Pancreas (tissue), 10 donors: ENCODE measurements at regions not wholly inside any gene's neighbourhood (a gene's known extent, or its start where the extent isn't known, plus 50 kb on each side); places are given as distances from the start of the nearest gene placed in this dataset.

Experiments used
- ATAC-seq, 4 donors: fragments of 200-7000 bp; cut with Tn5 transposase; one replicate each; pipeline versions ENCODE4 v1.8.0 to v1.9.1; 2020; ENCODE audit warnings: mild to moderate bottlenecking in 4 of 4, moderate library complexity in 4 of 4
- DNase-seq, 6 donors: peaks; one replicate each; pipeline ENCODE4 v3.0.0-alpha.2; 2020
- FAIRE-seq: peaks from 2 replicates; lab custom pipeline; 2012; peaks lifted over from hg19 to GRCh38; lab: Jason Lieb, UNC
- H3K27ac ChIP-seq, 4 donors: fragments of 200-600 bp; sonication (generic); 1 replicate in 3 of 4; 2 replicates in 1 of 4; pipeline versions ENCODE4 v1.5.0 to v1.8.0; 2020
- H3K27me3 ChIP-seq, 4 donors: fragments of 200-600 bp; one replicate each; pipeline ENCODE4 v1.8.0; 2021
- H3K36me3 ChIP-seq, 3 donors: fragments of 200-600 bp; sonication (generic) in 1 of 3; one replicate each; pipeline versions ENCODE4 v1.5.0 to v1.8.0; 2020 to 2021
- H3K4me1 ChIP-seq, 3 donors: fragments of 200-600 bp; one replicate each; pipeline ENCODE4 v1.8.0; 2021
- H3K4me3 ChIP-seq, 4 donors: fragments of 200-600 bp; sonication (generic) in 2 of 4; one replicate each; pipeline versions ENCODE4 v1.5.0 to v1.8.0; 2020 to 2021
- H3K9me3 ChIP-seq, 4 donors: fragments of 200-600 bp; one replicate each; pipeline ENCODE4 v1.8.0; 2021
- WGBS, 2 donors: extraction: QIAGEN DNeasy Blood & Tissue Kit; methylation state at CpG; one replicate each; pipeline ENCODE4 v1.1.7; 2013; 5-methylcytosine and 5-hydroxymethylcytosine counted together
- intact Hi-C, 3 donors: fragments of 100-400 bp; cut with DNase I; formaldehyde crosslinking; loops; one replicate each; pipeline versions ENCODE4 v1.11.1 to v1.14.2; 2022
- TF ChIP-seq, protein P1 (sequence below), 4 donors: fragments of 200-600 bp; sonication (generic) in 3 of 4; IDR thresholded peaks; one replicate each; pipeline versions ENCODE4 v1.5.0 to v1.8.0; 2021; ENCODE audit warnings: antibody characterized with exemption in 4 of 4
- donor health status: healthy with polysubstance abuse.
- donor health status: DM: no; HTN: no; CAD: no; lungs with moderate emphysema.
- donor health status: DM: no; HTN: no; CAD: no.
- donor health status: control.
- donor health status: control.
- donor health status: Bipolar disorder and iron deficiency.
- donor health status: DM: yes; HTN: yes; CAD: no.
- donor health status: DM: no; HTN: no; CAD: no.
- donor health status: DM: no; HTN: no; CAD: no.
- donor health status: DM: yes; HTN: yes; CAD: no.

DNA sequence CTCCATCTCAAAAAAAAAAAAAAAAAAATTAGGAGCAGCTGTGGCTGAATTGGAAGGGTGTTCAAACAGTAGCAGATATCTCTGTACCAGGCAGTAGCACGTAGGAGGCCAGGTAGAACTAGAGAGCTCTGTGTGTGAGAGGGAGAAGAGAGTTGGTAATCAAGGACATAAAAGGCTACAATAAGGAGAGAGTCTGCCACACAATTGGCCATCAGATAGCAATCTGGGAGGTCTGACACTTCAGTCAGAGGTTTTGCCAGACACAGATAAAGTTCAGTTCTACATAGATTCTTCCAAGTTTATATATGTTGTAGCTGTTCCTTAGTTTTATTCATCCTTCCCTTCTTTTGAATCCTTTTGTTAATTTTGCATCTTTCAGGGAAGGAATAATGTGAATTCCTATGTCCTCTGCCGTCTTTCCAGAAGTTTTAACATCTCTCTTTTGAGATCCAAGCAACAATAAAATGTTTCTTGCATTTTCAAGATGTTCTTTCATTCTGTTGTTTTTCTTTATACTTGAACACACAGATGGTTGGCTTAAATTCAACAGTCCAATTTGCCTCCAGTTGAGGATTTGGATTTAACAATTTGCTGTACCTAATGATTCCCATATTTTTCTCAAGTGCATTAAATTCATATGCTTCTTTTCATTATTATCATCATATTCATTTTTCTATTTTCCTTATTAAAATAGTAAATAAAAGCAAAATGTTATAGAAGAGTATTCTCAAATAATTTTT, 600.3 kb upstream of the GCFC2 start:
- Histone ChIP-seq H3K4me1 (no peaks in the 10 kb centered on the region), H3K36me3 (no peaks in the 10 kb centered on the region), H3K27ac (no peak overlapping the region), H3K9me3 (no peaks in the 10 kb centered on the region), H3K4me3 (no peak overlapping the region), H3K27me3 (no peaks in the 10 kb centered on the region)
- TF ChIP-seq, protein P1, sequence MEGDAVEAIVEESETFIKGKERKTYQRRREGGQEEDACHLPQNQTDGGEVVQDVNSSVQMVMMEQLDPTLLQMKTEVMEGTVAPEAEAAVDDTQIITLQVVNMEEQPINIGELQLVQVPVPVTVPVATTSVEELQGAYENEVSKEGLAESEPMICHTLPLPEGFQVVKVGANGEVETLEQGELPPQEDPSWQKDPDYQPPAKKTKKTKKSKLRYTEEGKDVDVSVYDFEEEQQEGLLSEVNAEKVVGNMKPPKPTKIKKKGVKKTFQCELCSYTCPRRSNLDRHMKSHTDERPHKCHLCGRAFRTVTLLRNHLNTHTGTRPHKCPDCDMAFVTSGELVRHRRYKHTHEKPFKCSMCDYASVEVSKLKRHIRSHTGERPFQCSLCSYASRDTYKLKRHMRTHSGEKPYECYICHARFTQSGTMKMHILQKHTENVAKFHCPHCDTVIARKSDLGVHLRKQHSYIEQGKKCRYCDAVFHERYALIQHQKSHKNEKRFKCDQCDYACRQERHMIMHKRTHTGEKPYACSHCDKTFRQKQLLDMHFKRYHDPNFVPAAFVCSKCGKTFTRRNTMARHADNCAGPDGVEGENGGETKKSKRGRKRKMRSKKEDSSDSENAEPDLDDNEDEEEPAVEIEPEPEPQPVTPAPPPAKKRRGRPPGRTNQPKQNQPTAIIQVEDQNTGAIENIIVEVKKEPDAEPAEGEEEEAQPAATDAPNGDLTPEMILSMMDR (IDR thresholded peaks at IDR 0.05), result no peak
- intact Hi-C loops, result no loop called here
- FAIRE-seq (no peak), DNase-seq (no peak), ATAC-seq (no peak)
- 63 to 66% methylated on average over 2 of the region's 2 CpGs for WGBS, 2 donors

DNA sequence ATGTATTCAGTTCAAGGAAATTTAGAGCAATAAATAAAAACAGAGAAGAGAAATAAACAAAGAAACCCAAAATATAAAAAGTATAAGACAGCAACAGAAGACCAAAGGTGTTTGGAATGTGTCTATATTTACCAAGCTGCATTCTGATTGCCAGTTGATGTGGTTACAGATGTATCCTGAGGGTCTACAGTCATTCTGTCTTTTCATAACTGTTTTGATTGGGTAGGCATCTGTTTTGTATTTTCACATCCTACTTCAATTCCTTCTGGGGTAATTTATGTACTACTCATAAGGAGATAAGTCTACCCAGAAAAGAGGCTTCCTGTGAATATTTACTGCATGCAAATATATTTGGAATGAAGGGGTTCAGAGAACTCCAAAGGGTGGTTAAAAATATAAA, 596.8 kb upstream of the GCFC2 start:
- TF ChIP-seq, protein P1 (IDR thresholded peaks at IDR 0.05), result no peak
- FAIRE-seq (no peak), DNase-seq (no peak), ATAC-seq (no peak)
- Histone ChIP-seq H3K27ac (no peak overlapping the region), H3K4me1 (no peaks in the 10 kb centered on the region), H3K36me3 (no peaks in the 10 kb centered on the region), H3K4me3 (no peak overlapping the region), H3K27me3 (no peaks in the 10 kb centered on the region), H3K9me3 (no peaks in the 10 kb centered on the region)
- intact Hi-C loops, result no loop called here

DNA sequence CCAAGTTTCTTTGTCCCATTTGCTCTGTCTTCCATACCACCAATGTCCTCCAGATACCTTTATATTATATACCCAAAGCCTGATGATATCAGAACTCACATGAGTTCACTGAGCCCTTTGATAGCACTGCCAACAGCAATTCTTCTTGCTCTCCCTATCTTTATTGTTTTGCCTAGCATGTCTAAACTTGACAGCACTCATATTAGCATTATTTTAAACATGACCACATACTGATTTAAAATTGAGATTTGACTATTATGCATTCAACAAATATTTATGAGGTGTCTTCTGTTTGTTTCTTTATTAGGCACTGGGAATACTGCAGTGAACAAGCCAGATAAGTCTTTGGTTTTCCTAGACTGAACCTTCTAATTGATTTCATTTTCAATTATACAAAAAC, 587.3 kb upstream of the GCFC2 start:
- TF ChIP-seq, protein P1 (IDR thresholded peaks at IDR 0.05), result no peak
- no peaks in the 10 kb centered on the region for H3K36me3 ChIP-seq
- no peak for ATAC-seq
- H3K4me1 ChIP-seq, result peaks cover 0 to 7% (median 0%) of the 10 kb centered on the region in 3 donors
- no peak for DNase-seq
- H3K9me3 ChIP-seq, result no peaks in the 10 kb centered on the region
- intact Hi-C loops, result no loop called here
- H3K4me3 ChIP-seq, result no peak overlapping the region
- H3K27ac ChIP-seq, result no peak overlapping the region
- H3K27me3 ChIP-seq, result no peaks in the 10 kb centered on the region
- FAIRE-seq, result no peak

DNA sequence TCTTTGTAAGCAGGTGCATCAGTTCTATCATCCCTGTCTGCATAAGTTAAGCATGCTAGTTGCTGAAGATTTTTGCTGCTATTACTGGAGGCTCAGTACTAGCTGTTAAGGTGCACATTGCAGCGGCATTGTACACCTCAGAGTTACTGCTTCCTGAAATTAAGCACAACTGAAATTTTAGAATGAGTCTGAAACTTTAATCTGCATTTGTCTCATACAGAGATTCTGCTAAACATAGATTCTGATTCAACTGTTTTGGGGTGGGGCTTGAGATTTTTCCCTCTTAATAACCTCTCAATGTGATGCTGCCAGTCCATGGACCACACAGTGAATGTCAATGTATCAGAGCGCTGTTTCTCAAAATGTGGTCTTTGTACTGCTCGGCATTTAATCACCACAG, 585.7 kb upstream of the GCFC2 start:
- Histone ChIP-seq H3K4me1 (peaks cover 0 to 7% (median 0%) of the 10 kb centered on the region in 3 donors), H3K36me3 (no peaks in the 10 kb centered on the region), H3K27me3 (no peaks in the 10 kb centered on the region), H3K27ac (no peak overlapping the region), H3K9me3 (no peaks in the 10 kb centered on the region), H3K4me3 (no peak overlapping the region)
- ATAC-seq (no peak), FAIRE-seq (no peak), DNase-seq (no peak)
- WGBS, 2 donors, result 88 to 91% methylated on average over 3 of the region's 3 CpGs
- intact Hi-C loops, result no loop called here
- TF ChIP-seq, protein P1 (IDR thresholded peaks at IDR 0.05), result no peak

DNA sequence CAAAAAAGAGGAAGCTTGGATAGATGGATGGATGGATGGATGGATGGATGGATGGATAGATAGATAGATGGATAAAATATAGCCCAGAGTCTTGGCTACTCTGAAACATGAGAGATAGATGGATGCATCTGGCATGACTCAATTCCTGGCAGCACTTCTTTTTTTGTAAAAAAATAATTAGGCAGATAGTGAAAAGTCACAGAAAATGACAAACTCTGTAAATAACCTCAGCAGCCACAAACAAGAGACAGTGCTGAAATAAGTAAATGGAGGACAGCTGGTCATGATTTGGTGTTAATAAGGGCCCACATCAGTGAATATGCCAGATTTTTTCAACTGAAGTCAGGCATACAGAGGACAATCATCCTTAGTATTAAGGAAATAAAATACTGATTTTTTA, 585.0 kb upstream of the GCFC2 start:
- intact Hi-C loops, result no loop called here
- Histone ChIP-seq H3K27me3 (no peaks in the 10 kb centered on the region), H3K27ac (no peak overlapping the region), H3K4me1 (peaks cover 0 to 7% (median 0%) of the 10 kb centered on the region in 3 donors), H3K4me3 (no peak overlapping the region), H3K9me3 (no peaks in the 10 kb centered on the region), H3K36me3 (no peaks in the 10 kb centered on the region)
- TF ChIP-seq, protein P1 (IDR thresholded peaks at IDR 0.05), result no peak
- no peak for FAIRE-seq
- ATAC-seq, result no peak
- DNase-seq, result no peak
